LNCaP clone FGC (cell line): ENCODE measurements at regions not wholly inside any gene's neighbourhood (a gene's known extent, or its start where the extent isn't known, plus 50 kb on each side); places are given as distances from the start of the nearest gene placed in this dataset.

Experiments used
- DNase-seq: peaks from one replicate; pipeline ENCODE4 v3.0.0-alpha.2; 2011; ENCODE audit warnings: low read depth
- H3K4me3 ChIP-seq: 2 replicates; pipeline ENCODE4 v1.5.1; 2011; ENCODE audit warnings: mild to moderate bottlenecking, low read depth, low read length, control low read depth
- CTCF ChIP-seq: IDR thresholded peaks from 2 replicates; pipeline ENCODE4 v1.5.1; 2012; ENCODE audit warnings: mild to moderate bottlenecking; ENCODE audit not compliant: control insufficient read depth, insufficient read depth; ENCODE audit errors: extremely low read depth

GRCh38 chr17:73863761-73864535, 219.7 kb upstream of the SDK2 start:
- no peak for DNase-seq
- no peak overlapping the region for H3K4me3 ChIP-seq
- no peak for TF ChIP-seq CTCF

GRCh38 chr17:73865831-73866230, 221.6 kb upstream of the SDK2 start:
- no peak for TF ChIP-seq CTCF
- H3K4me3 ChIP-seq, result no peak overlapping the region
- DNase-seq, result no peak

- DNase-seq, result no peak
- H3K4me3 ChIP-seq, result no peak overlapping the region
- TF ChIP-seq CTCF, result no peak
Observed at GRCh38 chr17:73867056-73867455, 222.8 kb upstream of the SDK2 start.

- no peak for TF ChIP-seq CTCF
- no peak for DNase-seq
- H3K4me3 ChIP-seq, result no peak overlapping the region
Observed at GRCh38 chr17:73870068-73870467, 225.8 kb upstream of the SDK2 start.

- no peak overlapping the region for H3K4me3 ChIP-seq
- DNase-seq, result no peak
- no peak for TF ChIP-seq CTCF
Observed at GRCh38 chr17:73870473-73870872, 226.2 kb upstream of the SDK2 start.

- no peak for TF ChIP-seq CTCF
- DNase-seq, result no peak
- H3K4me3 ChIP-seq, result no peak overlapping the region
Observed at GRCh38 chr17:73872816-73873215, 228.6 kb upstream of the SDK2 start.
